NCI-H2081 (cell line): ENCODE measurements at regions not wholly inside any gene's neighbourhood (a gene's known extent, or its start where the extent isn't known, plus 50 kb on each side); places are given as distances from the start of the nearest gene placed in this dataset.
"Not testable (repeated sequence)": the region's sequence is repeated elsewhere in the genome, so short reads cannot be mapped to it uniquely, and the experiment has no call there.

Source experiments
- DNase-seq, 2 experiments: peaks; one replicate each; lab custom pipeline; 2025; lab: John Stamatoyannopoulos, UW

DNA sequence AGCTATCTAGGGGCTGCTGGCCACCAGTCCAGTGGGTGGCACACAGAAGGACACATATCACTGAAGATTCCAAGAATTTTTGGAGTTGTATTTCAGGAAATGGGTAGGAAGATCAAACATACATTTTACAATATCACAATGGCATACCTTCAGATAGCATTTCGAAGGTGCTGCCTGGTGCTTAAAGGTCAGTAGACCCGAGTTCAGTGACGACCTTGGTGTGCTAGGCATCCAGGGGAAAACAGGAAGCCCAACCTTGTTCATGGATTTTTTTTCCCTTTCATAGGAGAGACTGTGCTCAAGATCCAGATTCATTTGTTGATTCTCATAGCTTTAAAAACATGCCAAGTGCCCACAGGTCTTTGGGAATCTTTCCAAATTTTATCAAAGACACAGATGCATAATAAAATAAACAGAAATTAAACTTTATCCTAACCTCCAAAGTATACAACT lies 51.0 kb upstream of the RCBTB2 start:
- DNase-seq, result no peak

GRCh38 chr13:48585456-48585840 lies 52.6 kb upstream of the RCBTB2 start:
- DNase-seq, result peak in 1 of 2 experiments; percentile 47

GRCh38 chr13:48586591-48587103 lies 53.8 kb upstream of the RCBTB2 start:
- no peak for DNase-seq

GRCh38 chr13:48588120-48588519 lies 55.2 kb upstream of the RCBTB2 start:
- no peak for DNase-seq

DNA sequence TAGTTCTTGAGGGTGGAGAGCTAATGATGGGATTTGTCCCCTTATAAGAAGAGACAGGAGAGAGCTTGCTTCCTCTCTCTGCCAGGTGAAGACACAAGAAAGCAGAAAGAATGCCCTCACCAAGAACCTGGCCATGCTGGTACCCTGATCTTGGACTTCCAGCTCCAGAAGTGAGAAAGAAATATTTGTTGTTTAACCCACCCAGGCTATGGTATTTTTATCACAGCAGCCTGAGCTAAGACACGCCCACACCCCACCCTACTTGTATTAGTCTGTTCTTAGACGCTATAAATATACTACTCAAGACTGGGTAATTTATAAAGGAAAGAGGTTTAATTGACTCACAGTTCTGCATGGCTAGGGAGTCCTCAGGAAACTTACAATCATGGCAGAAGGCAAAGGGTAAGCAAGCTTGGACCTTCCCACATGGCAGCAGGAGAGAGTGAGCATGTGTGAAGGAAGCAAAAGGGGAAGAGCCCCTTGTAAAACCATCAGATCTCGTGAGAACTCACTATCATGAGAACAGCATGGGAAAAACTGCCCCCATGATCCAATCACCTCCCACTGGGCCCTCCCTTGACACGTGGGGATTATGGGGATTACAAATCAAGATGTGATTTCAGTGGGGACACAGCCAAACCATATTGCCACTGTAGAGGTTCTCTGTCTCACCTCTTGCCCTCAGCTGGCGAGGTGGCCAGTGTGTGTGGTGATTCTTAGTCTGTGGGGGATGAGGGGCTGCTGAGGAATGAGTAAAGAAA lies 57.4 kb upstream of the RCBTB2 start:
- DNase-seq, result no peak

- DNase-seq, result not testable (repeated sequence)
Measured at GRCh38 chr13:48591124-48591872, 58.4 kb upstream of the RCBTB2 start.

- DNase-seq, result no peak
Measured at GRCh38 chr13:48591889-48592687, 59.2 kb upstream of the RCBTB2 start.

- DNase-seq, result no peak
Measured at GRCh38 chr13:48592688-48593049, 59.8 kb upstream of the RCBTB2 start.

DNA sequence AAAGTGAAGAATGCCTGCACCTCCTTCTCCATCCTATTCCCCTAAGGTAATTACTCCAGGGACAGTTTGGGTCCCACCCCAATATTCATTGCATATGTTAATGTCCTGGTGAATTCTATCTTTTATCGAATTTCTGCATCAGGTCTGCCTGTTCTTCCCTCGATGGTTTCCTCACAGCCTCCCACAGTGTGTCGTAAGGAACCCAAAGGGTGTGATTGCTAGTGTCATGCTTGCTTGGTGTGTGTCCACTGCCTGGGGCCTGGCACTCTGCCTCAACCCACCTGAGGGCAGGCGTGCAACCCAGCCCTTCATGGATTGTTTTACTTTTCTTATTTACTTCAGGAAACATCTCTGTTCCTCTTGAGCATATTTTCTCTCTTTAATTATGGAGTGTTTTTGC lies 60.2 kb upstream of the CYSLTR2 start:
- no peak for DNase-seq

DNA sequence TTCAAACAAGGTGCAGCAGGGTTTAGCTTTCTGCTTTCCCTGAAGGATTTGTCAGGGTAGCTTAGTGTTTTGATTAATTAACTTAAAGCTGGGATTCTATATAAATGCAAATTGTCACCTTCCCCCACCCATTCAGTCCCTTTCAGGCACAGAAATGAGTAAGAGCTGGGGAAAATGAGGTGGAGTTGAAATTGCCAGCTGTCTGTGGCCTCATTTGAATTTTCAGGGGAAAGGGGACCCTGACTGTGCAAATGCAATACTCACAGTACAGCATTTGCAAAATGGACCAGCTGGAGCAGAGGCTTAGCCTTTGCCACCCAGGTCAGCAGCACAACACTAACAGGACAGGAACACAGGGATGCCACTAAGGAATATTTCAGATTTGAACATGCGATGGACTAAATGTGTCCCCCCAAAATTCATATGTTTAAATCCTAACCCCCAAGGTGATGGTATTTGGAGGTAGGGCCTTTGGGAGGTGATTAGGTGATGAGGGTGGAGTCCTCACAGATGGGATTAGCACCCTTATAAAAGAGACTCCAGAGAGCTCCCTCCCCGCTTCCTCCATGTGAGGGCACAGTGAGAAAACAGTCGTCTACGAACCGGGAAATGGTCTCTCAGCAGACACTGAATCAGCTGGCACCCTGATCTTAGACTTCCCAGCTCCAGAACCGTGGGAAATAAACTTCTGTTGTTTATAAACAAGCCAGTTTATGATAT lies 59.5 kb upstream of the CYSLTR2 start:
- no peak for DNase-seq

- peak; percentile 4 to 10 for DNase-seq
Measured at GRCh38 chr13:48595431-48596429, 58.0 kb upstream of the CYSLTR2 start.

DNA sequence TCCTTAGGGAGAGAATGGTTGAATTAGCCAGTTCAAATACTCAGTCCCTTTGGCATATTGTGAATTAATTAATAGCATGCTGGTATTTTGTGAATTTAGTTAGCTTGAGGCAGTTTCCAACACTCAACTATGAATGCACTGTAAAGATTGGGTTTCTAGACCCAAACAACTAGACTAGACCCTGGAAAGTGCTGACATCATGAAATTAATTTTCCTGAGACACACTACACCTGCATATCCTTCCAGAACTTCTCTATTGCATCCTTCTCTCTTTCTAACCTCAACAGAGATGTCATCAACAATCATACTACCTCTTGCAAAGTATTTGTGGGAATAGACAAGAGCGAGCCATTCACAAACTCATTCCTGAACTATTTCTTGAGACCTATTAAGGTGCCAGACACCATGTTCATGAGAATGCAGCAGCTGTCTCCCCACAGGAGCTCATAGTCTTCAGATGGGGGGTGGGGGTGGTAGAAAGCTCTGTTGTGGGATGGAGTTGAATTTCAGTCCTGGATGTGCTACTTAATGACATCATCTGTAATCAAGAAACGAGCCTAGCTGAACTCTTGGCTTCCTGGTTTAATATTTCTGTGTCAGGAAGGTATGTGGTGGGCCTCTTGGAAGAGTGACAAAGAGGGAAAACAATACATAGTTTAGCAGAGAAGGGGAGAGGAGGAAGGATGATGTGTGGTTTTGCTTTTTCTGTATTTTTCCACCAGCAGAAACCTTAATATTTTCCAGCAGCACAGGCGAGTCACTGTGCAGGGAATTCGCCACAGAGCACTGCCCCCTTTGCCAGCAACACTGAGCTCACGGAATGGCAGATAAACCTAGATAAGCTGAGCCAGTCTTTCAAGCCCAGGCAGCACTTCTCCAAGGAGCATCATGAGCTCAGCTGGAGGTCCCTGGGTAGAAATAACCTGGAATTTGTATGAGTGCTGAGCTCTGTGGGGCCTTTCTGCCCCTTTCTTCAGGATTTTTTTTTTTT lies 53.1 kb upstream of the CYSLTR2 start:
- no peak for DNase-seq

DNA sequence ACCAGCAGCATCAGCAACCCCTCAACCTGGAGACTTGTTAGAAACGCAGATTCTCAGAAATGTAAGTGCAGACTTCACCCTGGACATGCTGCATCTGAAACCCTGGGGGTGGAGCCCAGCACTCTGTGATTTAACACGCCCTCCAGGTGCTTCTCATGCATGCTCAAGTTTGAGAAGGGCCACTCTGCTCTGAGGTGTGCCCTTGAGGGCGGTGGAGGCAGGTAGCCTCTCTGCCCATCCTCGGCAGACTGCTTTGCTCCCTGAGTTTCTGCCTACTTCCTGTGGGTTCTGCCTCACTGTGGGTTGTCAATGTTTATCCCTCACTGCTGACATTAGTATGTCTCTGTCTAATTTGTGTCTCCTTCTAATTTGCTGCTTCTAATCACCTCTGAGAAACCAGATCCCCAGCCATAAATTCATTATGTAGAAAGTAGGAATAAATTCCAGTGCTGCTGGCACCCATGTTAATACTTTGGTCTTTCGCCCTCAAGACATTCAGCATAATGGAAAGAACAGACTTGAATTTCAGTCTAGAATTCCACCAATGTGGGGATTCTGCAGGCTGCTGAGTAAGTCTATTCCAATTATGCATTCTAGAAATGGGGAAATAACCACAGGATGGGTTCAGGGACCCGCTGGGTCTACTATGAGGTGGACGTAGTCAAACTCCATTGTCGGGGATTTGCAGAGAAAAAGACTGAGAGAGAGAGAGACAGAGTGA lies 51.3 kb upstream of the CYSLTR2 start:
- DNase-seq, result no peak

DNA sequence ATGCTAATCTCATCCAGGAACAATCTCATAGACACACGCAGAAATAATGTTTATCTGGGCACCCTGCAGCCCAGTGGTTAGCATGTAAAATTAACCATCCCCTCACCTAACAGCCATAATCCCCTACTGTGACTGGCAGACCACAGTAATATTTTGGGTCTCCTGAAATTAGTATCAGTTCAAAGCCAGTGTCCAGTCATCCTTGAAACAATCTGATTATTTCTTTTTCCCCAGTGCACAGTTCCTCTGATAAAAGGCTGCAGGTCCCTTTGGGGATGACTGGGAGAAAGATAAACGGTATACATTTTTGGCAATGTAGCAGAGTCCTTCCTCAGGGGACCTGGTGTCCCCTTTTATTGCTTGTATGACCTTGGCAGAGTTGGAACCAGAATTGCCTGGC lies 50.4 kb upstream of the CYSLTR2 start:
- DNase-seq, result no peak
